HEK293 (cell line): ENCODE measurements at regions not wholly inside any gene's neighbourhood (a gene's known extent, or its start where the extent isn't known, plus 50 kb on each side); places are given as distances from the start of the nearest gene placed in this dataset.

Experiments
- CTCF ChIA-PET: fragments of 350-600 bp; formaldehyde crosslinking; extraction: SDS; loops from one replicate; lab custom pipeline; 2021; ENCODE audit warnings: antibody characterized with exemption; lab: Yijun Ruan, JAX
- POLR2A ChIA-PET: fragments of 300-600 bp; formaldehyde crosslinking; extraction: SDS; loops from one replicate; lab custom pipeline; 2020; ENCODE audit warnings: antibody characterized with exemption, inconsistent platforms; lab: Yijun Ruan, JAX
- H3K27ac ChIP-seq: fragments of 200-500 bp; sonication (Bioruptor generic); 2 replicates; pipeline ENCODE4 v1.5.1; 2014; ENCODE audit warnings: low read depth, low read length, control low read depth, inconsistent platforms; ENCODE audit errors: extremely low read depth
- H3K36me3 ChIP-seq, 2 experiments: fragments of 200-500 bp in 1 of 2; sonication (Bioruptor generic) in 1 of 2; 1 replicate in 1 of 2; 2 replicates in 1 of 2; pipeline ENCODE4 v1.5.1; 2014 to 2017; ENCODE audit warnings: inconsistent platforms in 2 of 2, low read length in 2 of 2; ENCODE audit not compliant: control insufficient read depth in 2 of 2, insufficient read depth in 1 of 2
- H3K4me1 ChIP-seq: fragments of 200-500 bp; sonication (Bioruptor generic); 2 replicates; pipeline ENCODE4 v1.5.1; 2014; ENCODE audit warnings: mild to moderate bottlenecking, low read length, inconsistent platforms; ENCODE audit not compliant: control insufficient read depth, insufficient read depth
- H3K4me3 ChIP-seq: 2 replicates; pipeline ENCODE4 v1.5.1; 2011; ENCODE audit warnings: low read depth, mild to moderate bottlenecking, control low read depth, low read length, moderate library complexity
- H3K9me3 ChIP-seq: fragments of 200-500 bp; sonication (Bioruptor generic); 2 replicates; pipeline ENCODE4 v1.5.1; 2014; ENCODE audit warnings: low read depth, low read length, inconsistent platforms; ENCODE audit not compliant: control insufficient read depth, insufficient read depth
- BCL6B ChIP-seq: fragments of 450-650 bp; formaldehyde crosslinking; IDR thresholded peaks from 2 replicates; pipeline ENCODE4 v1.5.1; 2017; ENCODE audit warnings: missing biosample characterization, missing genetic modification characterization
- ELK4 ChIP-seq: IDR thresholded peaks from 2 replicates; pipeline ENCODE4 v1.6.1; 2011; ENCODE audit warnings: mild to moderate bottlenecking, low read depth, low read length, borderline replicate concordance
- HOXC10 ChIP-seq: sonication (generic); formaldehyde crosslinking; IDR thresholded peaks from 2 replicates; pipeline ENCODE4 v1.8.1; 2023; ENCODE audit warnings: mild to moderate bottlenecking, missing genetic modification reagents
- KLF8 ChIP-seq: fragments of 450-650 bp; formaldehyde crosslinking; IDR thresholded peaks from 2 replicates; pipeline ENCODE4 v1.5.1; 2016; ENCODE audit warnings: missing biosample characterization, missing genetic modification characterization
- PATZ1 ChIP-seq: fragments of 450-650 bp; formaldehyde crosslinking; IDR thresholded peaks from 2 replicates; pipeline ENCODE4 v1.5.1; 2016; ENCODE audit warnings: missing biosample characterization, missing genetic modification characterization
- YY2 ChIP-seq: fragments of 450-650 bp; formaldehyde crosslinking; IDR thresholded peaks from 2 replicates; pipeline ENCODE4 v1.5.1; 2016; ENCODE audit warnings: missing biosample characterization, missing genetic modification characterization
- ZIC2 ChIP-seq: fragments of 450-650 bp; formaldehyde crosslinking; IDR thresholded peaks from 2 replicates; pipeline ENCODE4 v1.5.1; 2016; ENCODE audit warnings: missing biosample characterization, missing genetic modification characterization
- ZNF10 ChIP-seq: fragments of 450-650 bp; formaldehyde crosslinking; IDR thresholded peaks from 2 replicates; pipeline ENCODE4 v1.5.1; 2017; ENCODE audit warnings: missing biosample characterization, missing genetic modification characterization
- ZNF132 ChIP-seq: fragments of 450-650 bp; formaldehyde crosslinking; IDR thresholded peaks from 2 replicates; pipeline ENCODE4 v1.5.1; 2017; ENCODE audit warnings: missing biosample characterization, missing genetic modification characterization, borderline replicate concordance
- ZNF133 ChIP-seq: fragments of 450-650 bp; formaldehyde crosslinking; IDR thresholded peaks from 2 replicates; pipeline ENCODE4 v1.5.1; 2016; ENCODE audit warnings: missing biosample characterization, missing genetic modification characterization
- ZNF19 ChIP-seq: fragments of 450-650 bp; formaldehyde crosslinking; IDR thresholded peaks from 2 replicates; pipeline ENCODE4; 2016; ENCODE audit warnings: missing biosample characterization, missing genetic modification characterization, low read depth
- ZNF239 ChIP-seq: fragments of 450-650 bp; formaldehyde crosslinking; IDR thresholded peaks from 2 replicates; pipeline ENCODE4 v1.5.1; 2016; ENCODE audit warnings: missing biosample characterization, missing genetic modification characterization
- ZNF274 ChIP-seq, 2 experiments: fragments of 200-500 bp in 1 of 2; fragments of 450-650 bp in 1 of 2; sonication (Bioruptor generic) in 1 of 2; formaldehyde crosslinking in 1 of 2; IDR thresholded peaks; 2 replicates each; pipeline versions ENCODE4 v1.5.1 to v1.6.1; 2014 to 2016; ENCODE audit warnings: borderline replicate concordance in 1 of 2, inconsistent platforms in 1 of 2, low read length in 1 of 2, missing biosample characterization in 1 of 2, missing genetic modification characterization in 1 of 2
- ZNF548 ChIP-seq: fragments of 450-650 bp; formaldehyde crosslinking; IDR thresholded peaks from 2 replicates; pipeline ENCODE4 v1.5.1; 2016; ENCODE audit warnings: missing biosample characterization, missing genetic modification characterization
- ZNF555 ChIP-seq: fragments of 450-650 bp; formaldehyde crosslinking; conservative IDR thresholded peaks from 2 replicates; pipeline ENCODE4 v1.5.1; 2017; ENCODE audit warnings: missing biosample characterization, mild to moderate bottlenecking, missing genetic modification characterization, inconsistent platforms
- ZNF585B ChIP-seq: fragments of 450-650 bp; formaldehyde crosslinking; IDR thresholded peaks from 2 replicates; pipeline ENCODE4 v1.5.1; 2016; ENCODE audit warnings: missing biosample characterization, missing genetic modification characterization
- ZNF596 ChIP-seq: fragments of 450-650 bp; IDR thresholded peaks from 2 replicates; pipeline ENCODE4 v1.5.0; 2018; ENCODE audit warnings: missing biosample characterization, mild to moderate bottlenecking, missing genetic modification characterization, moderate library complexity
- ZNF623 ChIP-seq: fragments of 450-650 bp; formaldehyde crosslinking; IDR thresholded peaks from 2 replicates; pipeline ENCODE4 v1.5.1; 2016; ENCODE audit warnings: missing biosample characterization, missing genetic modification characterization
- ZNF701 ChIP-seq: fragments of 450-650 bp; formaldehyde crosslinking; IDR thresholded peaks from 2 replicates; pipeline ENCODE4 v1.5.1; 2016; ENCODE audit warnings: missing biosample characterization, missing genetic modification characterization
- ZNF704 ChIP-seq: fragments of 450-650 bp; formaldehyde crosslinking; IDR thresholded peaks from 2 replicates; pipeline ENCODE4 v1.5.1; 2016; ENCODE audit warnings: missing biosample characterization, missing genetic modification characterization
- ZNF707 ChIP-seq: fragments of 450-650 bp; formaldehyde crosslinking; IDR thresholded peaks from 2 replicates; pipeline ENCODE4 v1.5.1; 2016; ENCODE audit warnings: missing biosample characterization, missing genetic modification characterization
- ZNF768 ChIP-seq: fragments of 450-650 bp; formaldehyde crosslinking; IDR thresholded peaks from 2 replicates; pipeline ENCODE4 v1.5.1; 2018; ENCODE audit warnings: missing biosample characterization, mild to moderate bottlenecking, missing genetic modification characterization
- ZNF776 ChIP-seq: fragments of 450-650 bp; formaldehyde crosslinking; IDR thresholded peaks from 2 replicates; pipeline ENCODE4 v1.5.0; 2017; ENCODE audit warnings: missing biosample characterization, missing genetic modification characterization, borderline replicate concordance
- ZNF785 ChIP-seq: fragments of 450-650 bp; formaldehyde crosslinking; IDR thresholded peaks from 2 replicates; pipeline ENCODE4 v1.5.1; 2016; ENCODE audit warnings: missing biosample characterization, missing genetic modification characterization
- ZSCAN18 ChIP-seq: fragments of 450-650 bp; formaldehyde crosslinking; IDR thresholded peaks from 2 replicates; pipeline ENCODE4 v1.5.1; 2016; ENCODE audit warnings: missing biosample characterization, missing genetic modification characterization
- ZSCAN23 ChIP-seq: fragments of 450-650 bp; formaldehyde crosslinking; IDR thresholded peaks from 2 replicates; pipeline ENCODE4 v1.5.1; 2016; ENCODE audit warnings: missing biosample characterization, missing genetic modification characterization
- ZSCAN30 ChIP-seq: fragments of 450-650 bp; IDR thresholded peaks from 2 replicates; pipeline ENCODE4 v1.5.1; 2018; ENCODE audit warnings: missing biosample characterization, mild to moderate bottlenecking, missing genetic modification characterization, moderate library complexity
- ZSCAN4 ChIP-seq: fragments of 450-650 bp; formaldehyde crosslinking; IDR thresholded peaks from 2 replicates; pipeline ENCODE4 v1.5.1; 2017; ENCODE audit warnings: missing biosample characterization, missing genetic modification characterization

- CTCF ChIA-PET, result no interaction called here
- Histone ChIP-seq H3K27ac (no peak overlapping the region), H3K4me1 (no peaks in the 10 kb centered on the region), H3K9me3 (no peaks in the 10 kb centered on the region), H3K4me3 (no peak overlapping the region), H3K36me3 (no peaks in the 10 kb centered on the region)
- no peak for TF ChIP-seq ZSCAN4 (tag by site-specific recombination)
- TF ChIP-seq PATZ1 (tag by site-specific recombination), result no peak
- TF ChIP-seq YY2, result no peak
- no peak for TF ChIP-seq ELK4
- TF ChIP-seq ZIC2 (tag by site-specific recombination), result no peak
- no peak for TF ChIP-seq ZNF239 (tag by site-specific recombination)
- TF ChIP-seq ZNF585B (tag by site-specific recombination), result no peak
- no peak for TF ChIP-seq ZNF768 (tag by site-specific recombination)
- no peak for TF ChIP-seq ZNF776 (tag by site-specific recombination)
- TF ChIP-seq ZSCAN30 (tag by site-specific recombination), result no peak
- no peak for TF ChIP-seq ZNF555
- no peak for TF ChIP-seq BCL6B (tag by site-specific recombination)
- no peak for TF ChIP-seq ZNF19 (tag by site-specific recombination)
- TF ChIP-seq ZSCAN18, result no peak
- TF ChIP-seq KLF8 (tag by site-specific recombination), result no peak
- no peak for TF ChIP-seq ZNF274 (IDR thresholded peaks at IDR 0.05; ENCODE audit: low read length)
- TF ChIP-seq ZNF274 (tag by site-specific recombination; IDR thresholded peaks at IDR 0.05; ENCODE audit: borderline replicate concordance), result no peak
- no peak for TF ChIP-seq ZNF707 (tag by site-specific recombination)
- TF ChIP-seq ZNF548 (tag by site-specific recombination), result no peak
- TF ChIP-seq ZNF785 (tag by site-specific recombination), result no peak
- TF ChIP-seq HOXC10 (CRISPR knock-in tag), result no peak
- POLR2A ChIA-PET, result no interaction called here
Observed at GRCh38 chr14:30312214-30312613, 246.7 kb upstream of the G2E3 start.

GRCh38 chr14:30317729-30318128 lies 241.2 kb upstream of the G2E3 start:
- ChIA-PET POLR2A (no interaction called here), CTCF (no interaction called here)
- Histone ChIP-seq H3K9me3 (no peaks in the 10 kb centered on the region), H3K27ac (no peak overlapping the region), H3K4me3 (no peak overlapping the region), H3K4me1 (0 out of 2 replicates have a peak, but pooled peaks cover 2% of the 10 kb centered on the region), H3K36me3 (no peaks in the 10 kb centered on the region)
- TF ChIP-seq ZNF596, result no peak
- no peak for TF ChIP-seq ZNF585B (tag by site-specific recombination)
- TF ChIP-seq ZNF623 (tag by site-specific recombination), result no peak
- no peak for TF ChIP-seq ZNF133 (tag by site-specific recombination)
- no peak for TF ChIP-seq ZNF10 (tag by site-specific recombination)
- no peak for TF ChIP-seq ZNF701 (tag by site-specific recombination)
- TF ChIP-seq ZSCAN18, result no peak
- TF ChIP-seq ZNF132 (tag by site-specific recombination), result no peak
- no peak for TF ChIP-seq ZNF704 (tag by site-specific recombination)
- TF ChIP-seq ZSCAN23 (tag by site-specific recombination), result no peak
